ENCODE measurements at regions not wholly inside any gene's neighbourhood (a gene's known extent, or its start where the extent isn't known, plus 50 kb on each side); places are given as distances from the start of the nearest gene placed in this dataset.

- 68 to 76% methylated on average over 2 of the region's 2 CpGs for WGBS, 2 donors
- no peaks in the 10 kb centered on the region for H3K27me3 ChIP-seq (ENCODE audit: control insufficient read depth in 1 of 2, insufficient read depth in 2 of 2, low read length in 2 of 2)
- no peaks in the 10 kb centered on the region for H3K9me3 ChIP-seq (ENCODE audit: control insufficient read depth in 2 of 2, insufficient read depth in 1 of 2, low read depth in 1 of 2, low read length in 1 of 2)
- H3K4me3 ChIP-seq (ENCODE audit: low read depth in 1 of 2, low read length in 2 of 2), result no peak overlapping the region
- H3K4me1 ChIP-seq (ENCODE audit: control insufficient read depth in 2 of 2, insufficient read depth in 2 of 2, low read length in 1 of 2), result no peaks in the 10 kb centered on the region
- H3K27ac ChIP-seq (ENCODE audit: low read depth in 2 of 2, low read length in 1 of 2), result no peak overlapping the region
- H3K36me3 ChIP-seq (ENCODE audit: control insufficient read depth in 2 of 2, insufficient read depth in 2 of 2, low read length in 1 of 2), result no peaks in the 10 kb centered on the region
Observed at GRCh38 chr3:68025189-68025588, 370.8 kb upstream of the SUCLG2 start.

- H3K27ac ChIP-seq (ENCODE audit: low read depth in 2 of 2, low read length in 1 of 2), result no peak overlapping the region
- H3K36me3 ChIP-seq (ENCODE audit: control insufficient read depth in 2 of 2, insufficient read depth in 2 of 2, low read length in 1 of 2), result no peaks in the 10 kb centered on the region
- H3K9me3 ChIP-seq (ENCODE audit: control insufficient read depth in 2 of 2, insufficient read depth in 1 of 2, low read depth in 1 of 2, low read length in 1 of 2), result no peaks in the 10 kb centered on the region
- H3K27me3 ChIP-seq (ENCODE audit: control insufficient read depth in 1 of 2, insufficient read depth in 2 of 2, low read length in 2 of 2), result no peaks in the 10 kb centered on the region
- H3K4me1 ChIP-seq (ENCODE audit: control insufficient read depth in 2 of 2, insufficient read depth in 2 of 2, low read length in 1 of 2), result no peaks in the 10 kb centered on the region
- H3K4me3 ChIP-seq (ENCODE audit: low read depth in 1 of 2, low read length in 2 of 2), result no peak overlapping the region
- 47 to 50% methylated on average over 1 of the region's 1 CpG for WGBS, 2 donors
Observed at GRCh38 chr3:68019876-68020275, 365.5 kb upstream of the SUCLG2 start.

GRCh38 chr3:68018275-68018674 lies 363.9 kb upstream of the SUCLG2 start:
- Histone ChIP-seq H3K4me3 (ENCODE audit: low read depth in 1 of 2, low read length in 2 of 2) (no peak overlapping the region), H3K36me3 (ENCODE audit: control insufficient read depth in 2 of 2, insufficient read depth in 2 of 2, low read length in 1 of 2) (no peaks in the 10 kb centered on the region), H3K27me3 (ENCODE audit: control insufficient read depth in 1 of 2, insufficient read depth in 2 of 2, low read length in 2 of 2) (no peaks in the 10 kb centered on the region), H3K9me3 (ENCODE audit: control insufficient read depth in 2 of 2, insufficient read depth in 1 of 2, low read depth in 1 of 2, low read length in 1 of 2) (no peaks in the 10 kb centered on the region), H3K4me1 (ENCODE audit: control insufficient read depth in 2 of 2, insufficient read depth in 2 of 2, low read length in 1 of 2) (no peaks in the 10 kb centered on the region), H3K27ac (ENCODE audit: low read depth in 2 of 2, low read length in 1 of 2) (no peak overlapping the region)
- 84 to 88% methylated on average over 1 of the region's 1 CpG for WGBS, 2 donors

- Histone ChIP-seq H3K4me3 (ENCODE audit: low read depth in 1 of 2, low read length in 2 of 2) (no peak overlapping the region), H3K4me1 (ENCODE audit: control insufficient read depth in 2 of 2, insufficient read depth in 2 of 2, low read length in 1 of 2) (no peaks in the 10 kb centered on the region), H3K27me3 (ENCODE audit: control insufficient read depth in 1 of 2, insufficient read depth in 2 of 2, low read length in 2 of 2) (no peaks in the 10 kb centered on the region), H3K36me3 (ENCODE audit: control insufficient read depth in 2 of 2, insufficient read depth in 2 of 2, low read length in 1 of 2) (no peaks in the 10 kb centered on the region), H3K9me3 (ENCODE audit: control insufficient read depth in 2 of 2, insufficient read depth in 1 of 2, low read depth in 1 of 2, low read length in 1 of 2) (no peaks in the 10 kb centered on the region), H3K27ac (ENCODE audit: low read depth in 2 of 2, low read length in 1 of 2) (no peak overlapping the region)
- WGBS, 2 donors, result 77 to 84% methylated on average over 3 of the region's 3 CpGs
Observed at GRCh38 chr3:68017069-68017468, 362.7 kb upstream of the SUCLG2 start.

GRCh38 chr3:68009900-68010299 lies 355.5 kb upstream of the SUCLG2 start:
- H3K4me3 ChIP-seq (ENCODE audit: low read depth in 1 of 2, low read length in 2 of 2), result no peak overlapping the region
- peaks cover 0 to 3% of the 10 kb centered on the region in 2 donors for H3K9me3 ChIP-seq (ENCODE audit: control insufficient read depth in 2 of 2, insufficient read depth in 1 of 2, low read depth in 1 of 2, low read length in 1 of 2)
- H3K27ac ChIP-seq (ENCODE audit: low read depth in 2 of 2, low read length in 1 of 2), result no peak overlapping the region
- H3K36me3 ChIP-seq (ENCODE audit: control insufficient read depth in 2 of 2, insufficient read depth in 2 of 2, low read length in 1 of 2), result no peaks in the 10 kb centered on the region
- H3K4me1 ChIP-seq (ENCODE audit: control insufficient read depth in 2 of 2, insufficient read depth in 2 of 2, low read length in 1 of 2), result no peaks in the 10 kb centered on the region
- H3K27me3 ChIP-seq (ENCODE audit: control insufficient read depth in 1 of 2, insufficient read depth in 2 of 2, low read length in 2 of 2), result no peaks in the 10 kb centered on the region
- 62 to 70% methylated on average over 5 of the region's 5 CpGs for whole genome bisulfite sequencing, 2 donors

DNA sequence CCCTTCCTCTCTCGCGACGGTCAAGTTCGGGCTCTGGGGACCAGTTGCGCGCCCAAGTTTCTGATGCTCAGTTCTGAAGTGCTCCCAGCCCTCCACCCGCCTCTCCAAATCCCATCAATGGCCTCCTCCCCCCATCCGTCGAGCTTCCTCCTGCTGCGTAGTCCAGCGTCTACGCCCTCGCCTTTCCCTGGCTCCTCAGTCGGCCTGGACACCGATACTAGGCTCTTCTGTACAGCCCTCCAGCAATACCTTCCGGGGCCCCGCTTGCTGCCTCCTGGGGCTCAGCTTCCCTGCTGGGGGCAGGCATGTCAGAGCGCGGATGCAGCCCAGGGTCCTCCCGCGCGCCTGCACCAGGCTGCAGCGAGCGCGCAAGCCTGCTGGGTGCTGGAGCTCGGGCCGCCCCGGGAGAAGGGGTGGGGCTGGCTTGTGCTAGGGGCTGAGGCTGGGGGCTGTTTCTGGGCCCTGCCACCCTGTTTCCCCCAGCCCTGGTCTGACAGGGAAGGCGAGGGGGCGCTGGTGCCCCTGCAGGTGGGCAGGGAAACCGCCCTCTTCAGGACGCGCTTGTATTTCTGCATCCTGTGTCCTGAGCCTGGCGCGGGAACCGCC lies 353.3 kb upstream of the SUCLG2 start:
- H3K27me3 ChIP-seq (ENCODE audit: control insufficient read depth in 1 of 2, insufficient read depth in 2 of 2, low read length in 2 of 2), result no peaks in the 10 kb centered on the region

DNA sequence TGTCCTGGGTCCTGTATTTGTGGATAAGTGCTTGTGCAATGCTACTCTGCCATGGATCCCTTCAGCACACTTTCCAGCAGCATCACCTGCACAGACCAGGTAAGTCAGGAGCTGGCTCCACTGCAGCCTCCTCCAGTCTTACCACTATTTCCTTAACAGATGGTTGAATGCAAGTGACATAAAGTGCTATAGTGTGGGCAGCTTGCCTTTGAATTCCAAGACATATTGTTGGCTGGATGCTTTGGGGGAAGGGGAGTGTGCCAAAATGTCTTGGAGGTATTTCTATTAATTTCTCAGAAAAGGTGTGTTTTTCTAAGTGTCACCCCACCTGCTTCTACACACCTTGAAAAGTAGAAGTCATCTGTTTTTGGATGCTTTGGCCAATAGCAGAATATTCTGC lies 352.2 kb upstream of the SUCLG2 start:
- H3K4me3 ChIP-seq (ENCODE audit: low read depth in 1 of 2, low read length in 2 of 2), result no peak overlapping the region
- H3K9me3 ChIP-seq (ENCODE audit: control insufficient read depth in 2 of 2, insufficient read depth in 1 of 2, low read depth in 1 of 2, low read length in 1 of 2), result peaks cover 0 to 3% of the 10 kb centered on the region in 2 donors
- H3K27me3 ChIP-seq (ENCODE audit: control insufficient read depth in 1 of 2, insufficient read depth in 2 of 2, low read length in 2 of 2), result no peaks in the 10 kb centered on the region

More for the DNA sequence above, 353.3 kb upstream of the SUCLG2 start:
- Histone ChIP-seq H3K9me3 (ENCODE audit: control insufficient read depth in 2 of 2, insufficient read depth in 1 of 2, low read depth in 1 of 2, low read length in 1 of 2) (peaks cover 0 to 3% of the 10 kb centered on the region in 2 donors), H3K36me3 (ENCODE audit: control insufficient read depth in 2 of 2, insufficient read depth in 2 of 2, low read length in 1 of 2) (no peaks in the 10 kb centered on the region), H3K27ac (ENCODE audit: low read depth in 2 of 2, low read length in 1 of 2) (no peak overlapping the region), H3K4me1 (ENCODE audit: control insufficient read depth in 2 of 2, insufficient read depth in 2 of 2, low read length in 1 of 2) (no peaks in the 10 kb centered on the region), H3K4me3 (ENCODE audit: low read depth in 1 of 2, low read length in 2 of 2) (peak overlapping the region; percentile 13 to 37)
- WGBS, 2 donors, result 6 to 8% methylated on average over 36 of the region's 36 CpGs

DNA sequence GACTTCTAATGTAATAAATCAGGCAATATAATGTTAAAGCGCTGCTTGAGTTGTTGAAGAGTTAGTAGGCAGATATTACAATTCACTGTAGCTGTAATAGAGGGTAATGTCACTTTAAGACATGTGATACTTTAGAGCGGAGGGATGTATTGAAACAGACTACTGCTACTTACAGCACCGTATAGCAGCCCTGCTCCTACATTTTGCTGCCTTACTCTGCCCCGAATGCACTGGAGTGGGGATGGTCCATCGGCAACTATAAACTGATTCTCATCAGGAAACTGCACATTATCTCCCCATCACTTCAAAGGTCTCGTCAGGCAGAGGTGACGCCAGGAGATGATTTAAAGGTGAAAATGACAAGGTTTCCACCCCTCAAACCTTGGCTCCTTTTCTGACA lies 349.7 kb upstream of the SUCLG2 start:
- H3K27me3 ChIP-seq (ENCODE audit: control insufficient read depth in 1 of 2, insufficient read depth in 2 of 2, low read length in 2 of 2), result no peaks in the 10 kb centered on the region
- no peak overlapping the region for H3K4me3 ChIP-seq (ENCODE audit: low read depth in 1 of 2, low read length in 2 of 2)
- H3K9me3 ChIP-seq (ENCODE audit: control insufficient read depth in 2 of 2, insufficient read depth in 1 of 2, low read depth in 1 of 2, low read length in 1 of 2), result peaks cover 0 to 3% of the 10 kb centered on the region in 2 donors
- H3K4me1 ChIP-seq (ENCODE audit: control insufficient read depth in 2 of 2, insufficient read depth in 2 of 2, low read length in 1 of 2), result no peaks in the 10 kb centered on the region
- no peaks in the 10 kb centered on the region for H3K36me3 ChIP-seq (ENCODE audit: control insufficient read depth in 2 of 2, insufficient read depth in 2 of 2, low read length in 1 of 2)
- H3K27ac ChIP-seq (ENCODE audit: low read depth in 2 of 2, low read length in 1 of 2), result no peak overlapping the region
- WGBS, 2 donors, result 38 to 40% methylated on average over 7 of the region's 7 CpGs

More for the DNA sequence above, 352.2 kb upstream of the SUCLG2 start:
- H3K27ac ChIP-seq (ENCODE audit: low read depth in 2 of 2, low read length in 1 of 2), result no peak overlapping the region
- H3K4me1 ChIP-seq (ENCODE audit: control insufficient read depth in 2 of 2, insufficient read depth in 2 of 2, low read length in 1 of 2), result no peaks in the 10 kb centered on the region
- no peaks in the 10 kb centered on the region for H3K36me3 ChIP-seq (ENCODE audit: control insufficient read depth in 2 of 2, insufficient read depth in 2 of 2, low read length in 1 of 2)

GRCh38 chr3:67998281-67998680 lies 343.9 kb upstream of the SUCLG2 start:
- Histone ChIP-seq H3K4me3 (ENCODE audit: low read depth in 1 of 2, low read length in 2 of 2) (no peak overlapping the region), H3K9me3 (ENCODE audit: control insufficient read depth in 2 of 2, insufficient read depth in 1 of 2, low read depth in 1 of 2, low read length in 1 of 2) (no peaks in the 10 kb centered on the region), H3K36me3 (ENCODE audit: control insufficient read depth in 2 of 2, insufficient read depth in 2 of 2, low read length in 1 of 2) (no peaks in the 10 kb centered on the region), H3K27ac (ENCODE audit: low read depth in 2 of 2, low read length in 1 of 2) (no peak overlapping the region), H3K27me3 (ENCODE audit: control insufficient read depth in 1 of 2, insufficient read depth in 2 of 2, low read length in 2 of 2) (no peaks in the 10 kb centered on the region), H3K4me1 (ENCODE audit: control insufficient read depth in 2 of 2, insufficient read depth in 2 of 2, low read length in 1 of 2) (no peaks in the 10 kb centered on the region)
- 32 to 52% methylated on average over 1 of the region's 1 CpG for WGBS, 2 donors

- H3K27ac ChIP-seq (ENCODE audit: low read depth in 2 of 2, low read length in 1 of 2), result no peak overlapping the region
- H3K4me3 ChIP-seq (ENCODE audit: low read depth in 1 of 2, low read length in 2 of 2), result no peak overlapping the region
- no peaks in the 10 kb centered on the region for H3K36me3 ChIP-seq (ENCODE audit: control insufficient read depth in 2 of 2, insufficient read depth in 2 of 2, low read length in 1 of 2)
- no peaks in the 10 kb centered on the region for H3K4me1 ChIP-seq (ENCODE audit: control insufficient read depth in 2 of 2, insufficient read depth in 2 of 2, low read length in 1 of 2)
- no peaks in the 10 kb centered on the region for H3K27me3 ChIP-seq (ENCODE audit: control insufficient read depth in 1 of 2, insufficient read depth in 2 of 2, low read length in 2 of 2)
- WGBS, 2 donors, result 48 to 51% methylated on average over 3 of the region's 3 CpGs
- no peaks in the 10 kb centered on the region for H3K9me3 ChIP-seq (ENCODE audit: control insufficient read depth in 2 of 2, insufficient read depth in 1 of 2, low read depth in 1 of 2, low read length in 1 of 2)
Observed at GRCh38 chr3:67995206-67995605, 340.8 kb upstream of the SUCLG2 start.

Measured in esophagus (tissue), 2 donors.